HL-60 (cell line): ENCODE measurements at regions not wholly inside any gene's neighbourhood (a gene's known extent, or its start where the extent isn't known, plus 50 kb on each side); places are given as distances from the start of the nearest gene placed in this dataset.

ENCODE experiments used
- GABPA ChIP-seq: IDR thresholded peaks from 2 replicates; pipeline ENCODE4 v1.6.1; 2012; ENCODE audit warnings: low read depth
- POLR2AphosphoS5 ChIP-seq: IDR thresholded peaks from 2 replicates; pipeline ENCODE4 v1.6.1; 2012; ENCODE audit warnings: low read depth
- SPI1 ChIP-seq: IDR thresholded peaks from 2 replicates; pipeline ENCODE4 v1.6.1; 2012; ENCODE audit warnings: low read depth, mild to moderate bottlenecking, borderline replicate concordance
- TF ChIP-seq, protein P1 (sequence below): IDR thresholded peaks from one replicate; pipeline ENCODE4 v1.5.1; 2011; ENCODE audit warnings: low read length, control low read depth, inconsistent platforms; ENCODE audit not compliant: insufficient read depth

DNA sequence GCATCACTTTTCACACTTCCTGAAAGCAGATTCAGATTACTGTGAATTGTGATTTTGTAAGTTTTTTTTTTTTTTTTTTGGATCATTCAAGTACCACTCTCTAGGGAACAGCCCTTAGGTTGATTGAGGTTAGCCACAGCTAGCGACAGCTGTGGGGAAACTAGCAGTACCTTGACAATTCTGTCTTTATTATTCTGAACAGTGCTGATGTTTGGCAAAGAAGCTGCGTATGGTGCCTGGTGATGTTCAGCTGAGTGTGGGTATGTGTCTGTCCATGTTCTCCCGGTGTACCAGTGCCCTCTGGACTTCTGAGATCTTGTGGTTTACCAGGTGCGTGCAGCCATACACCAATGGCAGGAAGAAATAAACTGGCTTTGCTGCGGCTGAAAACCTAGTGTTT is 117.3 kb upstream of the PLPPR1 start:
- TF ChIP-seq SPI1 (no peak), POLR2AphosphoS5 (no peak), GABPA (no peak)
- TF ChIP-seq, protein P1, sequence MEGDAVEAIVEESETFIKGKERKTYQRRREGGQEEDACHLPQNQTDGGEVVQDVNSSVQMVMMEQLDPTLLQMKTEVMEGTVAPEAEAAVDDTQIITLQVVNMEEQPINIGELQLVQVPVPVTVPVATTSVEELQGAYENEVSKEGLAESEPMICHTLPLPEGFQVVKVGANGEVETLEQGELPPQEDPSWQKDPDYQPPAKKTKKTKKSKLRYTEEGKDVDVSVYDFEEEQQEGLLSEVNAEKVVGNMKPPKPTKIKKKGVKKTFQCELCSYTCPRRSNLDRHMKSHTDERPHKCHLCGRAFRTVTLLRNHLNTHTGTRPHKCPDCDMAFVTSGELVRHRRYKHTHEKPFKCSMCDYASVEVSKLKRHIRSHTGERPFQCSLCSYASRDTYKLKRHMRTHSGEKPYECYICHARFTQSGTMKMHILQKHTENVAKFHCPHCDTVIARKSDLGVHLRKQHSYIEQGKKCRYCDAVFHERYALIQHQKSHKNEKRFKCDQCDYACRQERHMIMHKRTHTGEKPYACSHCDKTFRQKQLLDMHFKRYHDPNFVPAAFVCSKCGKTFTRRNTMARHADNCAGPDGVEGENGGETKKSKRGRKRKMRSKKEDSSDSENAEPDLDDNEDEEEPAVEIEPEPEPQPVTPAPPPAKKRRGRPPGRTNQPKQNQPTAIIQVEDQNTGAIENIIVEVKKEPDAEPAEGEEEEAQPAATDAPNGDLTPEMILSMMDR, result no peak
